DND-41 (cell line): ENCODE measurements at regions not wholly inside any gene's neighbourhood (a gene's known extent, or its start where the extent isn't known, plus 50 kb on each side); places are given as distances from the start of the nearest gene placed in this dataset.
"Not testable (repeated sequence)": the region's sequence is repeated elsewhere in the genome, so short reads cannot be mapped to it uniquely, and the experiment has no call there.

Experiments
- CTCF ChIP-seq: IDR thresholded peaks from 2 replicates; pipeline ENCODE4 v1.5.1; 2012; ENCODE audit warnings: borderline replicate concordance, low read length, moderate library complexity, mild to moderate bottlenecking; ENCODE audit not compliant: poor library complexity, severe bottlenecking; ENCODE audit errors: extremely low read depth
- EZH2 ChIP-seq: IDR thresholded peaks from 3 replicates; pipeline ENCODE4 v1.6.1; 2012; ENCODE audit warnings: borderline replicate concordance, low read depth, mild to moderate bottlenecking, moderate library complexity, low read length, inconsistent platforms; ENCODE audit not compliant: severe bottlenecking

DNA sequence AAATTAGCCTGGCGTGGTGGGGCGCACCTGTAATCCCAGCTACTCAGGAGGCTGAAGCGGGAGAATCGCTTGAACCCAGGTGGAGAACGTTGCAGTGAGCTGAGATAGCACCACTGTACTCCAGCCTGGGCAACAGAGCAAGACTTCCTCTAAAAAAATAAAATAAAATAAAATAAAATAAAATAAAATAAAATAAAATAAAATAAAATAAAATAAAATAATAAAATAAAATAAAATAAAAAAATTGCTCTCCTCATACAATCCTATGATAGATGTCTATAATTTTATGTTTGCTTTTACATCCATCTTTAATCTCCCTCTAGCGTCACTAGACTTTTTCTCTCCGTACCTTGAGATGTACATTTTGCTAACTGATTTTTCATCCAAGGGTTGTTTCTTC is 51.8 kb upstream of the CPSF6 start:
- TF ChIP-seq EZH2, CTCF: not testable (repeated sequence)
